Fibroblast of the aortic adventitia (primary cell): ENCODE measurements at regions not wholly inside any gene's neighbourhood (a gene's known extent, or its start where the extent isn't known, plus 50 kb on each side); places are given as distances from the start of the nearest gene placed in this dataset.

Source experiments
- DNase-seq: peaks from one replicate; pipeline ENCODE4 v3.0.0-alpha.2; 2010; ENCODE audit warnings: low read depth
- H3K4me3 ChIP-seq: 2 replicates; pipeline ENCODE4 v1.5.1; 2011; ENCODE audit warnings: low read depth, mild to moderate bottlenecking, control low read depth, low read length, moderate library complexity
- TF ChIP-seq, protein P1 (sequence below): IDR thresholded peaks from 2 replicates; pipeline ENCODE4 v1.5.1; 2011; ENCODE audit warnings: mild to moderate bottlenecking, low read length, control low read depth, inconsistent platforms; ENCODE audit not compliant: insufficient read depth

DNA sequence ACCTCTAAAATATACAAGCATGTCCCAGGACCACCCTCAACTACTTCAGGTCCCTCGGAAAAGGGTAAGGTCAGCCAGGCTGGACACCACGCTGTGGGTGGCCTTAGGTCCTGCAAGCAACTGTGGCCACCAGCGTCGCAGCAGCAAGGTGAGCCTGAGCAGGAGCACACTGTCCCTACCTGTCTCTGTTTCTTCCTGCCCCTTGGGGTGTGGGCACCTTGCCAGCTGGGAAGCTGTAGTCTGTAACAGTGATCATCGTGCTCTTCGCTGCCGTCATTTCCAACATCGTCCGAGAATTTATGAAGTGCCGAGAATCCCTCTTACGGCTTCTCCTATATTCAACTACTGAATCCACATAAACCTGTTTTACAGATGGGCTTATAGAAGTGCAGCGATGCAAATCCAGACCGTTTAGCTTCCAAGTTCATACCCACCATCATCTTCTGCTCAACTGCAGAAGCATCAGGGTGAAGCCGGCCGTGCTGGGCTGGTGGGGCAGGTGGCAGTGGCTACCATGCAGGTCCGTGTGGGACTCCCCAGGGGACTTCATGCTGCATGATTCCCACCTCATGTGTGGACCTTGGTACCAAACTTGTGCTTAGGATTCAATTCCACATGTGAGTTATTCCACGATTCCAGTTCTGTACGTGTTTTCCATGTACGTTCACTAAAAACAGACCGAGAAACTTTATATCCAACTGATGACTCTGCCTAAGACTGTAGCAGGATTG lies 361.3 kb upstream of the SFSWAP start:
- TF ChIP-seq, protein P1, sequence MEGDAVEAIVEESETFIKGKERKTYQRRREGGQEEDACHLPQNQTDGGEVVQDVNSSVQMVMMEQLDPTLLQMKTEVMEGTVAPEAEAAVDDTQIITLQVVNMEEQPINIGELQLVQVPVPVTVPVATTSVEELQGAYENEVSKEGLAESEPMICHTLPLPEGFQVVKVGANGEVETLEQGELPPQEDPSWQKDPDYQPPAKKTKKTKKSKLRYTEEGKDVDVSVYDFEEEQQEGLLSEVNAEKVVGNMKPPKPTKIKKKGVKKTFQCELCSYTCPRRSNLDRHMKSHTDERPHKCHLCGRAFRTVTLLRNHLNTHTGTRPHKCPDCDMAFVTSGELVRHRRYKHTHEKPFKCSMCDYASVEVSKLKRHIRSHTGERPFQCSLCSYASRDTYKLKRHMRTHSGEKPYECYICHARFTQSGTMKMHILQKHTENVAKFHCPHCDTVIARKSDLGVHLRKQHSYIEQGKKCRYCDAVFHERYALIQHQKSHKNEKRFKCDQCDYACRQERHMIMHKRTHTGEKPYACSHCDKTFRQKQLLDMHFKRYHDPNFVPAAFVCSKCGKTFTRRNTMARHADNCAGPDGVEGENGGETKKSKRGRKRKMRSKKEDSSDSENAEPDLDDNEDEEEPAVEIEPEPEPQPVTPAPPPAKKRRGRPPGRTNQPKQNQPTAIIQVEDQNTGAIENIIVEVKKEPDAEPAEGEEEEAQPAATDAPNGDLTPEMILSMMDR, result no peak
- no peak for DNase-seq
- H3K4me3 ChIP-seq, result no peak overlapping the region

DNA sequence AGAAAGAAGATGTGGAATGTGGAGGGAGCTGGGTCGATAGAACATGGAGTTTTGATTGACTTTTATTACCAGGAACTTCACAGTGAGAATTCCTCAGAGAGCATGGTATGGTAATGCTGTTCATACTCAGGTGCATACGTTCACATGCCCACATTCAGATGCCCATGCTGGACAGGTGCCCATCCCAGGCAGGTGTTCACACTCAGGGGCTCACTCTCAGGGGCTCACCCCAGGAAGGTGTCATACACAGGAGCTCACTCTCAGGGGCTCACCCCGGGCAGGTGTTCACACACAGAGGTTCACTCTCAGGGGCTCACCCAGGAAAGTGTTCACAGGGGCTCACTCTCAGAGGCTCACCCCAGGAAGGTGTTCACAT lies 360.0 kb upstream of the SFSWAP start:
- TF ChIP-seq, protein P1, result no peak
- H3K4me3 ChIP-seq, result no peak overlapping the region
- DNase-seq, result no peak

DNA sequence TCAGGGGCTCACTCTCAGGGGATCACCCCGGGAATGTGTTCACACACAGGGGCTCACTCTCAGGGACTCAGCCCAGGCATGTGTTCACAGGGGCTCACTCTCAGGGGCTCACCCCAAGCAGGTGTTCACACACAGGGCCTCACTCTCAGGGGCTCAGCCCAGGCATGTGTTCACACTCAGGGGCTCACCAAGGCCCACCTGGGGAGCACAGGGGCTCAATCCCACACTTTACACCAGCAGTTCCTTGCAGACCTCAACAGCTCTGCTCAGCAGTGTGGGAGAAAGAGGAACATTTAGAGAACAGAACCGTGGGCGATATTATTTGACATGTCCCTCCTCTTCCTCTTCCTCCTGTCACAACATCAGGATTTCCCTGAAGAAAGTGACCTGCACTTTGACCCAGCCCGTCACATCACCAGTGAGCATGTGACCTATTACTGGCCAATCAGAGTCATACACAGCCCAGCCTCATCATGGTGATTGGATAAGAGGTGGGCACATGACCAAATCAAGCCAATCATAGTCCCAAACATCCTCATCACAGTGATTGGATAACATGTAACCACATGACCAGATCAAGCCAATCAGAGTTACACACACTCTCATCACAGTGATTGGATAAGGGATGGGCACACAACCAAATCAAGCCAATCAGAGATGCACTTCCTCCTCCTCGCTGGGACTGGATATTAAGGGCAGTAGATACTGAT lies 359.4 kb upstream of the SFSWAP start:
- TF ChIP-seq, protein P1, result no peak
- DNase-seq, result no peak

DNA sequence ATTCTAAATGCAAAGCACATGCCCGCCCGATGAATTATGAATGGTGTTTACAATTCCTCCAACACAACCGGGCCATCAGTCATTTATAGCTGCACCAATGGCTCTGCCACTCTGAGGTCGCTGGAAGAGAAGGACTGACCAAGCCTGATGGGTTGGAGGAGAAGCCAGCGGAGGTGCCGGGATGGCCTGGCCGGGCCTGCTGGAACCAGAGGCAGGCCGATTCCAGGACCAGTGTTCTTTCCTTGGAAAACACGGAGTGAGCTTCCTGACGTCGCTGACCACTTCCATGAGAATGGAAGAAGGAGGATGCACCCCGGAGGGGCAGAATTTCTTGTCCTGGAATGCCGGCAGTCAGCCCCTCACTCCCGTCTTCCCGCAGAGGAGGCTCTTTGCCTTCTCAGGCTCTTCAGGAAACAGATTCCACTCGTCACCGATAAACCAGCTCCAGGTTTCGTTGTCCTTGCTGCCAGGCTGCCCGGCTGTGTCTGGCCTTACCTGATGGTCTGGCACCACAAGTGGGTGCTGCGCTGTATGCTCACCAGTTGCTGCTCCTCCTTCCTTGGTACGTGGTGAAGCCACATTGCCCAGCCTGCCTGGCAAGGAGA lies 358.5 kb upstream of the SFSWAP start:
- DNase-seq, result no peak
- TF ChIP-seq, protein P1, result no peak
- H3K4me3 ChIP-seq, result no peak overlapping the region

More for the DNA sequence above, 359.4 kb upstream of the SFSWAP start:
- no peak overlapping the region for H3K4me3 ChIP-seq

DNA sequence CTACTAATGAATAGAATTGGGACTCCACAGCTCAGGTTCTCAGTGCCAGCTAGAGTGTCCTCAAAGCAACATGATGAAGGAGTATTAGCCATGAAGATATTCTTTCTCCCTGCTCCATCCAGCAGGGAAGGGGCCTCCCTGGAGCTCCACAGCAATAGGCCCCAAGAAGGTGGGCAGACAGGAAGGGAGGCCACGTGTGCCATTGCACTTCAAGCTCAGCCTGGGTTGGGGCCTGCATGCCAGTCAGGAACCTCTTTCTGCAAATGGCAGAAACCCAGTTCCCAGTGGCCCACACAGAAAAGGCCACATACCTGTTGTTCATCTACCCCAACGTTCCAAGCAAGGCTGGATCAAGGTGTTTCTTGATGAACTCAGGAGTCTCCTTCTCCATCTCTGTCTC lies 357.5 kb upstream of the SFSWAP start:
- no peak overlapping the region for H3K4me3 ChIP-seq
- DNase-seq, result no peak
- TF ChIP-seq, protein P1, result no peak

DNA sequence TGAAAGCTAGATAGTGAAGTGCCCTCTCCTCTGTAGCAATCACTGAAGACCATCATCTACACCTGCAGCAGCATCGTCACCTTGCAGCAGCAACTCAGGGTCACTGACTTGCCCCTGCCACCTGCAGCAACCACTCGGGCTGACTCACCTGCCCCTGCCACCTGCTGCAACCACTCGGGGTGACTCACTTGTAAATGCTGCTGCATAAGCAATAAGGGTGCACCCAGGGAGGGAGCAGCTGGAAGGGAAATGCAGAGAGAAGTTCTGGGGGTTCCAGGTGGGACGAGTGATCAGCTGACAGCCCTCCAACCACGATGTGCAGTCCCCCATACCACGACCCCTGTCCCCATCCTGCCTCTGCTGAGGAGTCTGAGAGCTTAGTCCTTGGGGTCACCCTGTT lies 357.1 kb upstream of the SFSWAP start:
- TF ChIP-seq, protein P1, result no peak
- no peak for DNase-seq
- H3K4me3 ChIP-seq, result no peak overlapping the region
